ENCODE measurements at regions not wholly inside any gene's neighbourhood (a gene's known extent, or its start where the extent isn't known, plus 50 kb on each side); places are given as distances from the start of the nearest gene placed in this dataset.
"Not testable (repeated sequence)": the region's sequence is repeated elsewhere in the genome, so short reads cannot be mapped to it uniquely, and the experiment has no call there.

GRCh38 chr6:115873901-115874300, 186.8 kb downstream of the FRK start:
- no peak for DNase-seq

GRCh38 chr6:115870464-115870863, 190.2 kb downstream of the FRK start:
- no peak for DNase-seq

- no peak for DNase-seq
These were observed 194.8 kb downstream of the FRK start for GRCh38 chr6:115865914-115866313.

GRCh38 chr6:115863211-115863610, 197.5 kb downstream of the FRK start:
- no peak for DNase-seq

GRCh38 chr6:115861658-115862057, 199.0 kb downstream of the FRK start:
- not testable (repeated sequence) for DNase-seq

DNA sequence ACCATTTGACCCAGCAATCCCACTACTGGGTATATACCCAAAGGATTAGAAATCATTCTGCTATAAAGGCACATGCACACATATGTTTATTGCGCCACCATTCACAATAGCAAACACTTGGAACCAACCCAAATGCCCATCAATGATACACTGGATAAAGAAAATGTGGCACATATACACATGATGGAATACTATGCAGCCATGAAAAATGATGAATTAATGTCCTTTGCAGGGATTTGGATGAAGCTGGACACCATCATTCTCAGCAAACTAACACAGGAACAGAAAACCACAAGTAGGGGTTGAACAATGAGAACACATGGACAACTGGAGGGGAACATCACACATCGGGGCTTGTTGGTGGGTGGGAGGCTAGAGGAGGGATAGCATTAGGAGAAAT, 201.1 kb downstream of the FRK start:
- DNase-seq: not testable (repeated sequence)

GRCh38 chr6:115854866-115855665, 205.6 kb downstream of the FRK start:
- no peak for DNase-seq

DNA sequence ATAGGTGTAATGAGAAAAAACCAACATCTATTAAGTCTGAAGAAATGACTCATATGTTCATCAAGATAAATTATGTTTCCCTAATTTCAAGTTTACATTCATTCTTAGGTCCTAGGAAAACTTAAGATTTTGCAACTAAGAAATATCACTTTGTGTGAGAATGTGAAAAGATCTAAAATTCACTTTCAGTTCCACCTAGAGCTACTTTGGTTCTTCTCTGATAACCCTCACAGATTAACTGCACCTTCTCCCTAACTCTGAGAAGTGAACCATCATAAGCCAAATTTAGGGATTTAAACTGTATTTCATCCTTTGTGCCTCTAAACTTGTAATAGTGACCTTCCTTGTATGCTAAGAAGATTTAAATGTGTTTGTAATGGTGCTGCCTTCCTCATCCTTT, 213.0 kb downstream of the FRK start:
- DNase-seq: no peak

DNA sequence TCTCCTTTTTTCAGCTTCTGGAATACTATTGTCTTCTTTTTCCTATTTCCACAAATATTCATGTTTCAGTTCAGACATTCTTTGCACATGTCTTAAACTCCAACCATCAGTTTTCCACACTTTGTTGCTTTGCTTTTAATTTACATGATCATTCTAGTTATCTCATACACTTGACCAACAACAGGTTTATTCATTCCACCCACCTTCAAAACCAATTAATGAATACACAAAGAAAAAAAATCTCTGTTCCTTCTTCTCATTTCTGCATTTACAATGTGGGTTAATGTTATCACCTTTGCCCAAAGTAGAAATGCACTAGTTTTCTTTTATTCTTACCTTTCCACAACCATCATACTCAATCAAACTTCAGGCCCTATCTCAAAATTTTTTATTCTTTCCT, 216.7 kb downstream of the FRK start:
- DNase-seq: no peak

GRCh38 chr6:115842338-115842737, 218.4 kb downstream of the FRK start:
- DNase-seq: no peak

DNA sequence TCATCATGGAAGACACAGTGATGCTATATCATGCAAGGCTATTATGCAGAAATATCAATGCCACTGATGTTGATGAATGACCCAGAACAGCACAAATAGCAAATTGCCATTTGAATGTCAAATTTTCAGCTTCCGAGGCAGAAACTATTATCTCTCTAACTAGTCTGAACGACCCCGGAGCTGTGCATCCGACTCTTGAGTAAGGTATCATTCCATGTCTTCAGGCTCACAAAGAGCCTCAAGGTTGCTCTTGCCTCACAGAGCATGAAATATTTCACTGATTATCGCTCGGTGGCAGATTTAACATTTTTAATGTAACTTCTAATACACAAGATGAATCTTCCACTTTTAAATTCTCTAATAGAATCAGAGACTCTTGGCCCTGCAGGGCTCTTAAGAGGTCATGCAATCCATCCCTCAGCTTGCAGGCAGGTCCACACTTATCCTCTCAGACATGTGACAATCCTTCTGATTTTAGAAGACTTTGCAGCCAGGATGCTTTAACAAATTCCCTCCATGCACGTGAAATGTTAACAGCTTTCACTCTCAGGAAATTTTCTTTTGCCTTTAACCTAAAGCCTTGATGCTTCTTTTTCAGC, 221.0 kb downstream of the FRK start:
- DNase-seq: no peak

GRCh38 chr6:115838763-115839401, 221.8 kb downstream of the FRK start:
- DNase-seq: peak; percentile 34

- DNase-seq: no peak
These were observed 222.5 kb downstream of the FRK start for GRCh38 chr6:115838216-115838615.

- DNase-seq: not testable (repeated sequence)
These were observed 224.3 kb downstream of the FRK start for GRCh38 chr6:115836374-115836773.

DNA sequence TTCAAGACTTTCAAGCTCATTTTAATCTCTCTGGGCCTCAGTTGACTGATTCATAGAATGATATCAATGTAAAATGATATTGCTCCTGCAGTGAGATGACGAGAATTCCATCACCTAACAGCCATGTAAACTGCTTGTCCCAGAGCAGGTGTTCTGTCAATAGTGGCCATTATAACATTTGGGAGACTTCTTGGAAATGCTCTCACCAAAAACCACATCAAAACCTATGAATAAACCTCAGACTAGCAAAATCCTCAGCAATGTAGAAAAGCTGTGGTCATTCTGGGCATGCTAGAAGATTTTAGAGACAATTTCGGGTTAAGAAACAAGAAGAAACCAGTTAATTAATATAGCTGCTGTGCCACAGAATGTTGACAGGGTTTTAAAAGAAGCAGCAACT, 225.4 kb downstream of the FRK start:
- no peak for DNase-seq

DNA sequence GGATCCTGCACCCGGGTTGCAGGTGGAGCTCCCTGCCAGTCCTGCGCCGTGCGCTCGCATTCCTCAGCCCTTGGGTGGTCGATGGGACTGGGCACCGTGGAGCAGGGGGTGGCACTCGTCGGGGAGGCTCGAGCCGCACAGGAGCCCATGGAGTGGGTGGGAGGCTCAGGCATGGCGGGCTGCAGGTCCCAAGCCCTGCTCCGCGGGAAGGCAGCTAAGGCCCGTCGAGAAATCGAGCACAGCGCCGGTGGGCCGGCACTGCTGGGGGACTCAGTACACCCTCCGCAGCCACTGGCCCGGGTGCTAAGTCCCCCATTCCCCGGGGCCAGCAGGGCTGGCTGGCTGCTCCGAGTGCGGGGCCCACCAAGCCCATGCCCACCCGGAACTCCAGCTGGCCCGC, 226.1 kb downstream of the FRK start:
- not testable (repeated sequence) for DNase-seq

- peak; percentile 0 for DNase-seq
These were observed 227.9 kb downstream of the FRK start for GRCh38 chr6:115832786-115833185.

- DNase-seq: no peak
These were observed 228.5 kb downstream of the FRK start for GRCh38 chr6:115832186-115832585.

- DNase-seq: peak; percentile 2
These were observed 229.8 kb downstream of the FRK start for GRCh38 chr6:115830895-115831294.

DNA sequence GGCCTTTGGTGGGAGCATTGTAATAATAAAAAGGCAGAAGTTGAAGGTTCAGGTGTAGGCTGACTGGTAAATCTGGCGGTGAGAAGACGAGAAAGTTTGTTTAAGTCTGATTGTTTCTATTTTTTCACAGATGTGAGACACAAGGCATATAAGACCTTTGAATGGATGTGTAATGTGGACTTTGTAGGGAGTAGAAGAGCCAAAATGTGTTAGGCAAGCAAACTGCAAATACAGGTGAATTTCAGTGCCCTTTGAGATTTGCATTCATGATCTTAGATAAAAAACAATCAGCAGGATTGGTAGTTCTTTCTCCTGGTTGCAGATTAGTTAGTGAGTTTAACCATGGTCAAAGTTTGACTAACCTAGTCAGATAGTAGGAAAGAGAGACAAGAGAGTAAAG, 238.9 kb downstream of the FRK start:
- DNase-seq: no peak

- no peak for DNase-seq
These were observed 241.2 kb downstream of the FRK start for GRCh38 chr6:115819506-115819905.

DNA sequence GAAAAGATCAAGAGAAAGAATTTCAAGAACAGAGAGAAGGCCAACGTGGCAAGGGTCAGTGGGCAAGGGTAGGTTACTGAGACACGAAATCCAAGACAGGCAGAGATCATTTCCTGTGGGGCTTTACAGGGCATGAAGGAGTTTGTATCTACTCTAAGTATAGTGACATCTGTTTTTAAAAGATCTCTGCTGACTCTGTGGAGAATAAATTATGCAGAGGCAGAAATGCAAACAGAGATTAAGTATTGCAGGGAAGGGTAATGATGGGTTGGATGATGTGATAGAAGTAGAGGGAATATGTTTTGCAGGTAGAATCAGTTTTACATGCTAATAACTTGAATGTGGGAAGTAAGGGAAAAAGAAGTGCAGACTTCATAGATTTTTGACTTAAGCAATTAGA, 243.5 kb downstream of the FRK start:
- DNase-seq: no peak

GRCh38 chr6:115814907-115815306, 245.8 kb downstream of the FRK start:
- DNase-seq: no peak

GRCh38 chr6:115811541-115811940, 249.2 kb downstream of the FRK start:
- DNase-seq: no peak

Measured in fibroblast of skin of scalp (primary cell).